HG02943 (cell line): ENCODE measurements at regions not wholly inside any gene's neighbourhood (a gene's known extent, or its start where the extent isn't known, plus 50 kb on each side); places are given as distances from the start of the nearest gene placed in this dataset.
"Not testable (repeated sequence)": the region's sequence is repeated elsewhere in the genome, so short reads cannot be mapped to it uniquely, and the experiment has no call there.

Experiments used
- ATAC-seq: cut with Tn5 transposase; IDR thresholded peaks from one replicate; pipeline ENCODE4 v1.9.1; 2021; ENCODE audit warnings: mild to moderate bottlenecking, low read depth, moderate library complexity; ENCODE audit not compliant: unreplicated experiment

GRCh38 chr4:118410138-118410537, 57.3 kb upstream of the PRSS12 start:
- ATAC-seq, result no peak

GRCh38 chr4:118417325-118417724, 64.5 kb upstream of the PRSS12 start:
- ATAC-seq, result no peak

- not testable (repeated sequence) for ATAC-seq
Measured at GRCh38 chr4:118417800-118418199, 65.0 kb upstream of the PRSS12 start.

- ATAC-seq, result not testable (repeated sequence)
Measured at GRCh38 chr4:118418396-118418795, 65.6 kb upstream of the PRSS12 start.

- ATAC-seq, result not testable (repeated sequence)
Measured at GRCh38 chr4:118419626-118420025, 66.8 kb upstream of the PRSS12 start.

GRCh38 chr4:118424062-118424461, 71.3 kb upstream of the PRSS12 start:
- not testable (repeated sequence) for ATAC-seq

GRCh38 chr4:118428881-118429280, 76.1 kb upstream of the PRSS12 start:
- not testable (repeated sequence) for ATAC-seq

- not testable (repeated sequence) for ATAC-seq
Measured at GRCh38 chr4:118432359-118432758, 79.6 kb upstream of the PRSS12 start.

- ATAC-seq, result not testable (repeated sequence)
Measured at GRCh38 chr4:118433612-118434375, 81.0 kb upstream of the PRSS12 start.

GRCh38 chr4:118435415-118435814, 82.6 kb upstream of the PRSS12 start:
- ATAC-seq, result not testable (repeated sequence)

- not testable (repeated sequence) for ATAC-seq
Measured at GRCh38 chr4:118442115-118442837, 89.5 kb upstream of the PRSS12 start.

GRCh38 chr4:118447397-118447796, 94.6 kb upstream of the PRSS12 start:
- ATAC-seq, result not testable (repeated sequence)

- ATAC-seq, result not testable (repeated sequence)
Measured at GRCh38 chr4:118454857-118455256, 102.1 kb upstream of the PRSS12 start.

- ATAC-seq, result not testable (repeated sequence)
Measured at GRCh38 chr4:118461435-118461834, 108.6 kb upstream of the PRSS12 start.

- not testable (repeated sequence) for ATAC-seq
Measured at GRCh38 chr4:118465831-118466230, 113.0 kb upstream of the PRSS12 start.

- ATAC-seq, result not testable (repeated sequence)
Measured at GRCh38 chr4:118474001-118474626, 121.3 kb upstream of the PRSS12 start.

- not testable (repeated sequence) for ATAC-seq
Measured at GRCh38 chr4:118474771-118475170, 122.0 kb upstream of the PRSS12 start.

GRCh38 chr4:118475901-118476300, 123.1 kb upstream of the PRSS12 start:
- not testable (repeated sequence) for ATAC-seq

- not testable (repeated sequence) for ATAC-seq
Measured at GRCh38 chr4:118477826-118478225, 125.0 kb upstream of the PRSS12 start.

GRCh38 chr4:118485801-118486314, 133.1 kb upstream of the PRSS12 start:
- not testable (repeated sequence) for ATAC-seq

GRCh38 chr4:118492963-118493362, 140.2 kb upstream of the PRSS12 start:
- ATAC-seq, result not testable (repeated sequence)
